SK-N-DZ (cell line): ENCODE measurements at regions not wholly inside any gene's neighbourhood (a gene's known extent, or its start where the extent isn't known, plus 50 kb on each side); places are given as distances from the start of the nearest gene placed in this dataset.
"Not testable (repeated sequence)": the region's sequence is repeated elsewhere in the genome, so short reads cannot be mapped to it uniquely, and the experiment has no call there.

Source experiments
- DNase-seq: peaks from one replicate; pipeline ENCODE4 v3.0.0-alpha.2; 2015; ENCODE audit warnings: low spot score

- DNase-seq, result no peak
These were observed 61.8 kb upstream of the PGBD5 start for GRCh38 chr1:230487773-230488428.

GRCh38 chr1:230476622-230477003 is 50.5 kb upstream of the PGBD5 start:
- DNase-seq, result no peak

GRCh38 chr1:230475856-230476621 is 49.9 kb upstream of the PGBD5 start:
- DNase-seq, result not testable (repeated sequence)
